Colonic mucosa (tissue), 4 donors: ENCODE measurements at regions not wholly inside any gene's neighbourhood (a gene's known extent, or its start where the extent isn't known, plus 50 kb on each side); places are given as distances from the start of the nearest gene placed in this dataset.
"Not testable (repeated sequence)": the region's sequence is repeated elsewhere in the genome, so short reads cannot be mapped to it uniquely, and the experiment has no call there.

Experiments
- DNase-seq: peaks from one replicate; pipeline ENCODE4 v3.0.0-alpha.2; 2020
- H3K27ac ChIP-seq: fragments of 200-600 bp; one replicate; pipeline ENCODE4 v1.8.0; 2021
- H3K27me3 ChIP-seq: fragments of 200-600 bp; one replicate; pipeline ENCODE4 v1.8.0; 2021
- H3K36me3 ChIP-seq: fragments of 200-600 bp; one replicate; pipeline ENCODE4 v1.8.0; 2021
- H3K4me1 ChIP-seq: fragments of 200-600 bp; one replicate; pipeline ENCODE4 v1.8.0; 2021; ENCODE audit warnings: mild to moderate bottlenecking
- H3K4me3 ChIP-seq: fragments of 200-600 bp; one replicate; pipeline ENCODE4 v1.8.0; 2021
- H3K9ac ChIP-seq, 2 donors: one replicate each; pipeline ENCODE4 v1.7.0; 2013; ENCODE audit warnings: control low read depth in 2 of 2, low read depth in 2 of 2, low read length in 2 of 2
- H3K9me3 ChIP-seq: fragments of 200-600 bp; one replicate; pipeline ENCODE4 v1.8.0; 2021
- intact Hi-C: fragments of 100-400 bp; cut with DNase I; formaldehyde crosslinking; loops from one replicate; pipeline ENCODE4 v1.14.1; 2022
- TF ChIP-seq, protein P1 (sequence below): fragments of 200-600 bp; IDR thresholded peaks from one replicate; pipeline ENCODE4 v1.8.0; 2022; ENCODE audit warnings: antibody characterized with exemption, mild to moderate bottlenecking
- donor health status: healthy.
- donor health status: DM: no; HTN: no; CAD: no.
- donor health status: DM: no; HTN: no; CAD: no.

DNA sequence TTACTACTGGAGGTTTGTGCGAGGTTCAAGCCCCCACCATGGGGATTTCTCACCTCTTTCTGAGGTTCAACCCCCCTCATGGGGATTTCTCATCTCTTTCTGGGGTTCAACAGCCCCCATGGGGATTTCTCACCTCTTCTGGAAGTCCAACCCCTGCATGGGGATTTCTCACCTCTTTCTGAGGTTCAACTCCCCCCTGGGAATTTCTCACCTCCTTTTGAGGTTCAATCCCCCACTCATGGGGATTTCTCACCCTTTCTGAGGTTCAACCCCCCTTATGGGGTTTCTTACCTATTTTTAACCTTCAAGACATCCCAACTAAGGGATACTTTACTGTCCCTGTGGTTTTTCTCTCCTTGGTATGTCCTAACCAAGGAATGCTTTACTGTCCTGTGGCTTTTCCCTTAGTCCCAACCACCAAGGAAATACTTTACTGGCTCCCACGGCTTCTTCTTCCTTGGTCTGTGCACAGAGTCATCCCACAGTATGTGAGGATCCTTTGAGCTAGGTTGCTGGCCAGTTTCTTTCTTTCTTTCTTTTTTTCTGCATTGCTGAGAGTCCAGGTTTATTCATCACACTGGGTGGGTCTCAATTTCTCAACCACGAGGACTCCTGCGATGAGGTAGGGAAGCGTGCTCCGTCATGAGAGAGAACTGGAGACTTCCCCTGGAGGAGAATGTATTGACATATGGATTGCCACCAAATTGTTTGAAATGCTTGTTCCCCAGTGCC is 2140.2 kb downstream of the TP53TG3F start:
- Histone ChIP-seq H3K9ac (peak overlapping the region in 1 of 2 donors; percentile 2), H3K9me3 (no peaks in the 10 kb centered on the region), H3K27ac (no peak overlapping the region), H3K4me1 (no peaks in the 10 kb centered on the region), H3K27me3 (no peaks in the 10 kb centered on the region), H3K36me3 (no peaks in the 10 kb centered on the region), H3K4me3 (no peak overlapping the region)
- DNase-seq = no peak
- TF ChIP-seq, protein P1, sequence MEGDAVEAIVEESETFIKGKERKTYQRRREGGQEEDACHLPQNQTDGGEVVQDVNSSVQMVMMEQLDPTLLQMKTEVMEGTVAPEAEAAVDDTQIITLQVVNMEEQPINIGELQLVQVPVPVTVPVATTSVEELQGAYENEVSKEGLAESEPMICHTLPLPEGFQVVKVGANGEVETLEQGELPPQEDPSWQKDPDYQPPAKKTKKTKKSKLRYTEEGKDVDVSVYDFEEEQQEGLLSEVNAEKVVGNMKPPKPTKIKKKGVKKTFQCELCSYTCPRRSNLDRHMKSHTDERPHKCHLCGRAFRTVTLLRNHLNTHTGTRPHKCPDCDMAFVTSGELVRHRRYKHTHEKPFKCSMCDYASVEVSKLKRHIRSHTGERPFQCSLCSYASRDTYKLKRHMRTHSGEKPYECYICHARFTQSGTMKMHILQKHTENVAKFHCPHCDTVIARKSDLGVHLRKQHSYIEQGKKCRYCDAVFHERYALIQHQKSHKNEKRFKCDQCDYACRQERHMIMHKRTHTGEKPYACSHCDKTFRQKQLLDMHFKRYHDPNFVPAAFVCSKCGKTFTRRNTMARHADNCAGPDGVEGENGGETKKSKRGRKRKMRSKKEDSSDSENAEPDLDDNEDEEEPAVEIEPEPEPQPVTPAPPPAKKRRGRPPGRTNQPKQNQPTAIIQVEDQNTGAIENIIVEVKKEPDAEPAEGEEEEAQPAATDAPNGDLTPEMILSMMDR = no peak
- intact Hi-C loops = no loop called here

GRCh38 chr16:35600161-35600555 is 2140.7 kb downstream of the TP53TG3F start:
- H3K9me3 ChIP-seq, H3K27me3 ChIP-seq, H3K4me1 ChIP-seq, H3K4me3 ChIP-seq, H3K9ac ChIP-seq, H3K27ac ChIP-seq, H3K36me3 ChIP-seq, DNase-seq, intact Hi-C loops: not testable (repeated sequence)

DNA sequence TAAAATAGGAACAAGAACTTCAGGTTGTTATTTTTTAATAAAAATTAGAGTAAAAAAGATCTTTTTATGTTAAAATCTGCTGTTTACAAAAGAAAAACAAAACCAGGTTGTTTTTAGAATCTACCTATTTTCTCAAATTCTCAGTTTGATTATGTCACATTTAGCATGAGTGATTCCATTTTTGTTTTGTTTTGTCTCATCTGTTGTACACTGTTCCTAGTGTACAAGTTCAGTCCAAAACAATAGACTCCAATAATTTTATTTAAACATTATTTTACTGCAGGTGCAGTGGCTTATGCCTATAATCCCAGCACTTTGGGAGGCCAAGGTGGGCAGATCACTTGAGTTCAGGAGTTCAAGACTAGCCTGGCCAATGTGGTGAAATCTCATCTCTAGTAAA is 2142.7 kb downstream of the TP53TG3F start:
- H3K4me1 ChIP-seq = no peaks in the 10 kb centered on the region
- H3K4me3 ChIP-seq = no peak overlapping the region
- intact Hi-C loops = no loop called here
- no peaks in the 10 kb centered on the region for H3K36me3 ChIP-seq
- H3K27me3 ChIP-seq = no peaks in the 10 kb centered on the region
- no peak overlapping the region for H3K27ac ChIP-seq
- H3K9me3 ChIP-seq = no peaks in the 10 kb centered on the region
- H3K9ac ChIP-seq = no peak overlapping the region
- DNase-seq = no peak
- TF ChIP-seq, protein P1 = no peak

DNA sequence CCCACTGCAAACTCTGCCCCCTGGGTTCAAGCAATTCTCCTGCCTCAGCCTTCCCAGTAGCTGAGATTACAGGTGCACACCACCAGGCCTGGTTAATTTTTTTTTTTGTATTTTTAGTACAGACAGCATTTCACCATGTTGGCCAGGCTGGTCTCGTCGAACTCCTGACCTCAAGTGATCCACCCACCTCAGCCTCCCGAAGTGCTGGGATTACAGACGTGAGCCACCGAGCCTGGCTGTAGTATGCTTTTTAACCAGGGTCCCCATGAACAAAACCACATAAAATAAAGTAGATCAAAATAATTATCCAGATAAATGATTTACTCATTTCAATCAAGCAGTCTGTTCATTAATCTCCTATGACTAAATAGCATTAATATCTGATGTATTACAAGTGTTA is 2144.0 kb downstream of the TP53TG3F start:
- H3K36me3 ChIP-seq, H3K9me3 ChIP-seq, H3K4me3 ChIP-seq, H3K4me1 ChIP-seq, DNase-seq, H3K9ac ChIP-seq, intact Hi-C loops, H3K27ac ChIP-seq, H3K27me3 ChIP-seq: not testable (repeated sequence)

- Histone ChIP-seq H3K36me3 (no peaks in the 10 kb centered on the region), H3K9me3 (no peaks in the 10 kb centered on the region), H3K9ac (no peak overlapping the region), H3K4me1 (no peaks in the 10 kb centered on the region), H3K27ac (no peak overlapping the region), H3K4me3 (no peak overlapping the region), H3K27me3 (no peaks in the 10 kb centered on the region)
- intact Hi-C loops = no loop called here
- DNase-seq = no peak
- TF ChIP-seq, protein P1 = no peak
Observed at GRCh38 chr16:35605921-35606320, 2146.5 kb downstream of the TP53TG3F start.

- H3K27ac ChIP-seq, H3K9me3 ChIP-seq, H3K9ac ChIP-seq, H3K27me3 ChIP-seq, intact Hi-C loops, DNase-seq, H3K4me3 ChIP-seq, H3K36me3 ChIP-seq, H3K4me1 ChIP-seq: not testable (repeated sequence)
Observed at GRCh38 chr16:35614883-35615282, 2155.5 kb downstream of the TP53TG3F start.

DNA sequence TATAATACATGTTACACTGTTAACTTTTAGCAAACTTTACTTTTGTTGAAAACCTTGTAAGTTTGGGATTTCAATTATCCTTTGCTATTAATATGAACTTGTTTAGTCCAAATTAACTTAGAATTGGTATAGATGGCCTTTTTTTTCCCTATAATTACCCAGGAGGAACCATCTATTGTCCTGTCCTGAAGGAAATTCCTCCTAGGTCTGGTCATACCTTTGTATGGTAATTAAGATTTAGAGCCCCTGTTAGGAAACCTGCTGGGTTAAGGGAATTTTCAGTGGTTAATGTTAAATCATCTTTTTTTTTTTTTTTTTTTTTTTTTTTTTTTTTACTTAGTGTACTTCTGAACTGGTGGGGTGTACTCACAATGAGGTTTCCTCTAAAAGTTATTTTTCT is 2159.8 kb downstream of the TP53TG3F start:
- H3K4me1 ChIP-seq, H3K27me3 ChIP-seq, DNase-seq, H3K27ac ChIP-seq, H3K4me3 ChIP-seq, H3K9ac ChIP-seq, H3K36me3 ChIP-seq, intact Hi-C loops, H3K9me3 ChIP-seq: not testable (repeated sequence)
